ENCODE measurements at regions not wholly inside any gene's neighbourhood (a gene's known extent, or its start where the extent isn't known, plus 50 kb on each side); places are given as distances from the start of the nearest gene placed in this dataset.

DNA sequence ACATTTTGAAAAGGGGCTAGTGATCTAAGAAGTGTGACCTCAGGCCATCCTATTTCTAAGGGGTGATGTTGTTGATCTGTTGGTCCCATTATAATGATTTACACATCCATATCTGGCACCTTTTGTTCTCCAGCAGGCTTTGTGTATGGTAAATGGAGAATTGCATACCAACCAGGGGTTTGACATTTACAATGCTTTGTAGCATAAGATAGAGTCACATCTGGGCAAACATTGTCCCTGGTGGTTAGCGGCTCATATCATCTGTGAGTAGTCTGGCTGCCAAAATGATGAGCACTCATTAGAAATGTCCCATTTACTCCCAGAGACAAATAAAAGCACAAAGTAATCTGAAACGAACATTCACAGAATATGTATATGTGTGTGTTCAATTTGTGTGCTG lies 1775.5 kb upstream of the CELF4 start:
- WGBS, 2 donors = 90 to 91% methylated on average over 2 of the region's 2 CpGs
- intact Hi-C loops (cut with DNase I) = no loop called here

DNA sequence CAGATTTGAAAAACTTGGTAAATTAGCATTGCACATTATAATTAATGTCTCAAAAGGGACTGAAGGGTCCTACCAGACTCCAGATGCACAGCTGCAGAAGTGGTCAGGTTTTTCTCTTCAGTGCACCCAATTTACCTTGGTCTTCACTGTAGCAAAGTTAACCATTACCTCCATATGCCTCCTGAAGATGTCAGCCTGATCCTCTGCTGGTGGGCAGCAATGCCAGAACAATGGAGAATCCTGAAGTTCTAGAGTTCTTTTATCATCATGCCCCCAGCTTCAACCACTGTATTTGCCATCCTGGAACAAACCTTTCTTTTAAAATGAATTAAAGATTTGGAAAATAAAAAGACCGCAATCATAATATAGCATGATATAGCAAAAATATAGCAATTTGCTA lies 1774.8 kb upstream of the CELF4 start:
- Histone ChIP-seq H3K36me3 (no peaks in the 10 kb centered on the region), H3K27ac (no peak overlapping the region), H3K4me1 (peaks cover 0 to 8% (median 4%) of the 10 kb centered on the region in 4 donors), H3K4me3 (no peak overlapping the region), H3K27me3 (no peaks in the 10 kb centered on the region), H3K9me3 (no peaks in the 10 kb centered on the region)
- intact Hi-C loops (cut with DNase I) = no loop called here
- DNase-seq = no peak
- TF ChIP-seq POLR2AphosphoS5 (IDR thresholded peaks at IDR 0.05) = no peak
- TF ChIP-seq POLR2A (IDR thresholded peaks at IDR 0.05) = no peak
- no peak for TF ChIP-seq EP300 (IDR thresholded peaks at IDR 0.05)
- TF ChIP-seq, protein P1, sequence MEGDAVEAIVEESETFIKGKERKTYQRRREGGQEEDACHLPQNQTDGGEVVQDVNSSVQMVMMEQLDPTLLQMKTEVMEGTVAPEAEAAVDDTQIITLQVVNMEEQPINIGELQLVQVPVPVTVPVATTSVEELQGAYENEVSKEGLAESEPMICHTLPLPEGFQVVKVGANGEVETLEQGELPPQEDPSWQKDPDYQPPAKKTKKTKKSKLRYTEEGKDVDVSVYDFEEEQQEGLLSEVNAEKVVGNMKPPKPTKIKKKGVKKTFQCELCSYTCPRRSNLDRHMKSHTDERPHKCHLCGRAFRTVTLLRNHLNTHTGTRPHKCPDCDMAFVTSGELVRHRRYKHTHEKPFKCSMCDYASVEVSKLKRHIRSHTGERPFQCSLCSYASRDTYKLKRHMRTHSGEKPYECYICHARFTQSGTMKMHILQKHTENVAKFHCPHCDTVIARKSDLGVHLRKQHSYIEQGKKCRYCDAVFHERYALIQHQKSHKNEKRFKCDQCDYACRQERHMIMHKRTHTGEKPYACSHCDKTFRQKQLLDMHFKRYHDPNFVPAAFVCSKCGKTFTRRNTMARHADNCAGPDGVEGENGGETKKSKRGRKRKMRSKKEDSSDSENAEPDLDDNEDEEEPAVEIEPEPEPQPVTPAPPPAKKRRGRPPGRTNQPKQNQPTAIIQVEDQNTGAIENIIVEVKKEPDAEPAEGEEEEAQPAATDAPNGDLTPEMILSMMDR (IDR thresholded peaks at IDR 0.05) = no peak
- WGBS, 2 donors = 45 to 96% methylated on average over 1 of the region's 1 CpG

More for the DNA sequence above, 1775.5 kb upstream of the CELF4 start:
- no peak for DNase-seq
- H3K9me3 ChIP-seq = no peaks in the 10 kb centered on the region
- H3K4me3 ChIP-seq = no peak overlapping the region
- H3K27ac ChIP-seq = no peak overlapping the region
- H3K4me1 ChIP-seq = peaks cover 0 to 8% (median 4%) of the 10 kb centered on the region in 4 donors
- TF ChIP-seq POLR2AphosphoS5 (IDR thresholded peaks at IDR 0.05) = no peak
- TF ChIP-seq, protein P1 (IDR thresholded peaks at IDR 0.05) = no peak
- no peak for TF ChIP-seq EP300 (IDR thresholded peaks at IDR 0.05)
- TF ChIP-seq POLR2A (IDR thresholded peaks at IDR 0.05) = no peak
- no peaks in the 10 kb centered on the region for H3K36me3 ChIP-seq
- H3K27me3 ChIP-seq = no peaks in the 10 kb centered on the region

DNA sequence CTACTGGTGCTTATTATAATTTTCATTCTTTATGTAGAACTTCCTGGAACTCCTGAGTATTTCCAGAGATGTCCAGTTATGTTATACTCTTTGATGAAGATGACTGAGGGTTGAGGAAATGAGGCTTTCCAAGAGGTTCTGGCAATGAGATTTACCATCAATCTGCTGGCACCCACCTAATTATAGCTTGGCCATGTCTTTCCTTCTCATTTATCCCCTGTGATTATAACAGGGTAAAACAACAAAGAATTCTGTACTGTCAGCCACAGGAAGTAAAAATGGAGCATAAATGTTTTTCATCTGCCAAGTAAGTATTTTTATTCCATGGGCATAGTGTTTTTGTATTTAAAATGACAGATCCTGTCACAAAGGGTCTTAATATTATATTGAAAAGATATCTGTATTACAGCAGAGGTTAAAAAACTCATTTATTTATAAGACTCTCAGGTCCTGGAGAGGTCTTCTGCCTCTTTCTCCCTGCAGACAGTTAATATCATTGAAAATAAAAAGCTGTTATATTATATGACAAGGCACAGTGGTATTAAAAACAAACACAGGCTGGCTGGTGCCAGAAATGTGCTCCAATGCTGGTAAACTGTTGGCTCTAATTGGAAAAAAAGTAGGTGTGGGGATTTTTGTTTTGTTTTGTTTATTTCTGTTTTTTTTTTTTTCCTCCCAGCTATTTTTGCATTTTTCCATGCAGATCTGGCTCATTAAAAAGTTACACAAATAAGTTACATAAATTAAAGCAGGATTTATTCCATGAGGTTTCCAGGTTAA lies 1764.1 kb upstream of the CELF4 start:
- TF ChIP-seq, protein P1 (IDR thresholded peaks at IDR 0.05) = no peak
- TF ChIP-seq EP300 (IDR thresholded peaks at IDR 0.05) = no peak
- TF ChIP-seq POLR2AphosphoS5 (IDR thresholded peaks at IDR 0.05) = no peak
- TF ChIP-seq POLR2A (IDR thresholded peaks at IDR 0.05) = no peak
- H3K9me3 ChIP-seq = no peaks in the 10 kb centered on the region
- H3K27ac ChIP-seq = no peak overlapping the region
- no peaks in the 10 kb centered on the region for H3K27me3 ChIP-seq
- no peaks in the 10 kb centered on the region for H3K36me3 ChIP-seq
- H3K4me1 ChIP-seq = no peaks in the 10 kb centered on the region
- intact Hi-C loops (cut with DNase I) = no loop called here
- DNase-seq = no peak
- no peak overlapping the region for H3K4me3 ChIP-seq

DNA sequence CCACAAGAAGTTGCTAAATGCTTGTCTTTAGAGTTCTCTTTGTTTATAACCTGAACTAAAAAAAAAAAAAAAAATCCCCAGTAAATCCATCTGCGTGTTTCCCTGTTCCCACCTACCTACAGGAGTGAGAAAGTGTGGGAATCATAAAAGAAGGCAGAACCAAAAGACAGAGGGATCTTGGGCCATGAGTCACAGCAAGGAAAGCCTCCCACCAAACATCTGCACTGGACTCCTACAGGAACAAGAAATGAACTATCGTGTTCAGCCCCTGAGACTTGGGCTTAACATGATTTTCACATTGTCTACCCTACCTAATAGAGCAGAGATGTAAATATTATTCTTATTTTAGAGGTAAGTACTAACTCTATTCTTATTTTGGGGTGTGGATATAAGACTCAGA lies 1761.2 kb upstream of the CELF4 start:
- WGBS, 2 donors = 76 to 82% methylated on average over 2 of the region's 2 CpGs
- Histone ChIP-seq H3K27me3 (no peaks in the 10 kb centered on the region), H3K4me1 (no peaks in the 10 kb centered on the region), H3K36me3 (no peaks in the 10 kb centered on the region), H3K4me3 (no peak overlapping the region), H3K27ac (no peak overlapping the region), H3K9me3 (no peaks in the 10 kb centered on the region)
- no peak for DNase-seq
- intact Hi-C loops (cut with DNase I) = no loop called here
- TF ChIP-seq EP300 (IDR thresholded peaks at IDR 0.05) (no peak), POLR2A (IDR thresholded peaks at IDR 0.05) (no peak), POLR2AphosphoS5 (IDR thresholded peaks at IDR 0.05) (no peak)
- TF ChIP-seq, protein P1 (IDR thresholded peaks at IDR 0.05) = no peak

DNA sequence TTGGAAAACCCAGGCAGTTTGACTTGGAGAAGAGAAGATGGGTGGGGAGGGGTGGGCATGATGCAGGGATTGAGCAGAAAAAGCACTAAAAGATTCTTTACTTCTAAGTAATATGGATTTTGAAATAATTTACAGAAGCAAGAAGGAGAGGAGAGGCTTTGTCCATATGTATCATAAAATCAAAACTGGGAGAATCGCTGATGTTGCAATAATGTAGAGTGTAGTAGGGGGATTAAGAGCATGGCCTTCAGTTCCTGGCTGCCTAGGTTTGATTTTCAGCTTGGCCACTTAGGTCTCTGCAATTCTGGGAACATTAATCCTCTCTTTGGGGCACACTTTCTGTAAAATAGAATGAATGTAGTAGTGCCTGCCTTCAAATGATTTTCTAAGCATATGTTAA lies 1760.4 kb upstream of the CELF4 start:
- Histone ChIP-seq H3K27me3 (no peaks in the 10 kb centered on the region), H3K27ac (no peak overlapping the region), H3K4me1 (no peaks in the 10 kb centered on the region), H3K9me3 (no peaks in the 10 kb centered on the region), H3K36me3 (no peaks in the 10 kb centered on the region), H3K4me3 (no peak overlapping the region)
- WGBS, 2 donors = 94 to 100% methylated on average over 1 of the region's 1 CpG
- TF ChIP-seq, protein P1 (IDR thresholded peaks at IDR 0.05) = no peak
- no peak for TF ChIP-seq EP300 (IDR thresholded peaks at IDR 0.05)
- no peak for TF ChIP-seq POLR2AphosphoS5 (IDR thresholded peaks at IDR 0.05)
- TF ChIP-seq POLR2A (IDR thresholded peaks at IDR 0.05) = no peak
- intact Hi-C loops (cut with DNase I) = no loop called here
- no peak for DNase-seq

Measured in sigmoid colon (tissue), 6 donors.